SK-N-MC (cell line): ENCODE measurements at regions not wholly inside any gene's neighbourhood (a gene's known extent, or its start where the extent isn't known, plus 50 kb on each side); places are given as distances from the start of the nearest gene placed in this dataset.
"Not testable (repeated sequence)": the region's sequence is repeated elsewhere in the genome, so short reads cannot be mapped to it uniquely, and the experiment has no call there.

ENCODE experiments used
- DNase-seq: peaks from one replicate; pipeline ENCODE4 v3.0.0-alpha.2; 2011; ENCODE audit warnings: low read depth, low spot score
- H3K27ac ChIP-seq: fragments of 200-600 bp; sonication (generic); 2 replicates; pipeline ENCODE4 v1.5.1; 2016; ENCODE audit warnings: mixed run types
- H3K36me3 ChIP-seq: fragments of 200-600 bp; sonication (generic); 2 replicates; pipeline ENCODE4 v1.6.1; 2017; ENCODE audit warnings: antibody characterized with exemption, low read length, mixed read lengths; ENCODE audit not compliant: insufficient read depth
- H3K4me3 ChIP-seq: fragments of 200-600 bp; sonication (generic); 2 replicates; pipeline ENCODE4 v1.5.1; 2016
- H3K9ac ChIP-seq: fragments of 200-600 bp; sonication (generic); 2 replicates; pipeline ENCODE4 v1.8.0; 2017; ENCODE audit warnings: mixed run types, mixed read lengths; ENCODE audit not compliant: insufficient read length
- H3K9me3 ChIP-seq: fragments of 200-600 bp; sonication (generic); 2 replicates; pipeline ENCODE4 v1.6.1; 2017; ENCODE audit warnings: low read depth, mild to moderate bottlenecking, antibody characterized with exemption, low read length, moderate library complexity, mixed read lengths
- EZH2 ChIP-seq: fragments of 200-600 bp; sonication (generic); IDR thresholded peaks from one replicate; pipeline ENCODE4 v1.6.1; 2017; ENCODE audit warnings: antibody characterized with exemption
- FOXP2 ChIP-seq: optimal IDR thresholded peaks from 2 replicates; pipeline ENCODE3; 2011; ENCODE audit warnings: mild to moderate bottlenecking, moderate library complexity; ENCODE audit not compliant: insufficient read depth; ENCODE audit errors: extremely low read length, control extremely low read depth
- POLR2AphosphoS5 ChIP-seq: IDR thresholded peaks from 2 replicates; pipeline ENCODE4 v1.6.1; 2012; ENCODE audit warnings: mild to moderate bottlenecking, low read depth, low read length, borderline replicate concordance

- Histone ChIP-seq H3K9ac (no peak overlapping the region), H3K36me3 (no peaks in the 10 kb centered on the region), H3K27ac (no peak overlapping the region), H3K9me3 (no peaks in the 10 kb centered on the region), H3K4me3 (no peak overlapping the region)
- TF ChIP-seq FOXP2 = no peak
- TF ChIP-seq EZH2 = no peak
- TF ChIP-seq POLR2AphosphoS5 = no peak
- DNase-seq = no peak
Observed at GRCh38 chr12:58097741-58098140, 156.4 kb downstream of the ATP23 start.

GRCh38 chr12:58099476-58099875 is 158.1 kb downstream of the ATP23 start:
- no peak overlapping the region for H3K9ac ChIP-seq
- no peak for DNase-seq
- TF ChIP-seq FOXP2 = no peak
- no peak for TF ChIP-seq POLR2AphosphoS5
- TF ChIP-seq EZH2 = no peak
- H3K36me3 ChIP-seq = no peaks in the 10 kb centered on the region
- H3K27ac ChIP-seq = no peak overlapping the region
- no peak overlapping the region for H3K4me3 ChIP-seq
- no peaks in the 10 kb centered on the region for H3K9me3 ChIP-seq

GRCh38 chr12:58104351-58104755 is 163.0 kb downstream of the ATP23 start:
- TF ChIP-seq FOXP2 (no peak), POLR2AphosphoS5 (no peak), EZH2 (no peak)

GRCh38 chr12:58105225-58106119 is 164.1 kb downstream of the ATP23 start:
- no peak for TF ChIP-seq EZH2
- no peak for TF ChIP-seq POLR2AphosphoS5
- TF ChIP-seq FOXP2 = no peak
- Histone ChIP-seq H3K9me3 (no peaks in the 10 kb centered on the region), H3K9ac (no peak overlapping the region), H3K4me3 (no peak overlapping the region), H3K36me3 (no peaks in the 10 kb centered on the region), H3K27ac (no peak overlapping the region)
- no peak for DNase-seq

More at GRCh38 chr12:58104351-58104755, 163.0 kb downstream of the ATP23 start:
- DNase-seq = no peak
- Histone ChIP-seq H3K36me3 (no peaks in the 10 kb centered on the region), H3K4me3 (no peak overlapping the region), H3K9me3 (no peaks in the 10 kb centered on the region), H3K9ac (no peak overlapping the region), H3K27ac (no peak overlapping the region)

- Histone ChIP-seq H3K36me3 (no peaks in the 10 kb centered on the region), H3K9ac (no peak overlapping the region), H3K27ac (no peak overlapping the region), H3K9me3 (no peaks in the 10 kb centered on the region), H3K4me3 (no peak overlapping the region)
- no peak for DNase-seq
- TF ChIP-seq EZH2 (no peak), POLR2AphosphoS5 (no peak), FOXP2 (no peak)
Observed at GRCh38 chr12:58106195-58106594, 164.8 kb downstream of the ATP23 start.

- no peaks in the 10 kb centered on the region for H3K36me3 ChIP-seq
- no peak overlapping the region for H3K4me3 ChIP-seq
- TF ChIP-seq EZH2 = no peak
- no peak for TF ChIP-seq FOXP2
- no peak for TF ChIP-seq POLR2AphosphoS5
- H3K27ac ChIP-seq = no peak overlapping the region
- H3K9ac ChIP-seq = no peak overlapping the region
- no peak for DNase-seq
- no peaks in the 10 kb centered on the region for H3K9me3 ChIP-seq
Observed at GRCh38 chr12:58117201-58117600, 175.8 kb downstream of the ATP23 start.

GRCh38 chr12:58117667-58118066 is 176.3 kb downstream of the ATP23 start:
- DNase-seq = no peak
- Histone ChIP-seq H3K4me3 (no peak overlapping the region), H3K9me3 (no peaks in the 10 kb centered on the region), H3K36me3 (no peaks in the 10 kb centered on the region), H3K9ac (no peak overlapping the region), H3K27ac (no peak overlapping the region)
- TF ChIP-seq EZH2 = no peak
- no peak for TF ChIP-seq FOXP2
- TF ChIP-seq POLR2AphosphoS5 = no peak

- not testable (repeated sequence) for H3K4me3 ChIP-seq, H3K36me3 ChIP-seq, H3K27ac ChIP-seq, DNase-seq, H3K9ac ChIP-seq, H3K9me3 ChIP-seq
Observed at GRCh38 chr12:58125761-58126160, 184.4 kb downstream of the ATP23 start.
